Mammary epithelial cell (primary cell): ENCODE measurements at regions not wholly inside any gene's neighbourhood (a gene's known extent, or its start where the extent isn't known, plus 50 kb on each side); places are given as distances from the start of the nearest gene placed in this dataset.

Experiments used
- CTCF ChIP-seq, 2 donors: IDR thresholded peaks in 1 of 2; conservative IDR thresholded peaks in 1 of 2; 2 replicates each; pipeline ENCODE4 v1.5.1; 2011 to 2012; ENCODE audit warnings: inconsistent platforms in 2 of 2, low read length in 2 of 2, mild to moderate bottlenecking in 2 of 2, control low read depth in 1 of 2, low read depth in 1 of 2; ENCODE audit not compliant: insufficient read depth in 1 of 2; ENCODE audit errors: extremely low read depth in 1 of 2
- EZH2 ChIP-seq: IDR thresholded peaks from 2 replicates; pipeline ENCODE4 v1.6.1; 2012; ENCODE audit warnings: low read length, inconsistent platforms, borderline replicate concordance

- TF ChIP-seq EZH2 (no peak), CTCF (conservative IDR thresholded peaks at IDR 0.05 in 1 of 2, IDR thresholded peaks at IDR 0.05 in 1 of 2; ENCODE audit: extremely low read depth in 1 of 2, insufficient read depth in 1 of 2, low read depth in 1 of 2, low read length in 2 of 2) (no peak)
These were observed 380.5 kb upstream of the AUTS2 start for GRCh38 chr7:69217516-69218350.
